ENCODE measurements at regions not wholly inside any gene's neighbourhood (a gene's known extent, or its start where the extent isn't known, plus 50 kb on each side); places are given as distances from the start of the nearest gene placed in this dataset.

DNA sequence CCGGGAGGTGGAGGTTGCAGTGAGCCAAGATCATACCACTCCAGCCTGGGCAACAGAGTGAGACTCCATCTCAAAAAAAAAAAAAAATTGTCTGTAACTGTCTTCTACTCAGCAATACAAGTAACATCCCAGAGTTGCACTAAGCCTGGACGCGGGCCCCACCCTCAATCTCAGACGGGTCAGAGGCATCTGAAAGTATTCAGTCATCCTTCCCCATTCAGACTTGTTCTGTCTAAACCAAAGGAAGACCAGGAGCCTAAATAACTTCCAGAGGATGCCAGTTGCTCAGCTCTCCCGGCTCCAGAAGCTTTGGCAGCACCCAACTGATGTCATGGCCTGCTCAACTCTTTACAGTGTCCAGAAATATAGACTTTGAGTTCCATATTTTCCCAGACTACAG is 218.6 kb downstream of the AUH start:
- TF ChIP-seq, protein P1, sequence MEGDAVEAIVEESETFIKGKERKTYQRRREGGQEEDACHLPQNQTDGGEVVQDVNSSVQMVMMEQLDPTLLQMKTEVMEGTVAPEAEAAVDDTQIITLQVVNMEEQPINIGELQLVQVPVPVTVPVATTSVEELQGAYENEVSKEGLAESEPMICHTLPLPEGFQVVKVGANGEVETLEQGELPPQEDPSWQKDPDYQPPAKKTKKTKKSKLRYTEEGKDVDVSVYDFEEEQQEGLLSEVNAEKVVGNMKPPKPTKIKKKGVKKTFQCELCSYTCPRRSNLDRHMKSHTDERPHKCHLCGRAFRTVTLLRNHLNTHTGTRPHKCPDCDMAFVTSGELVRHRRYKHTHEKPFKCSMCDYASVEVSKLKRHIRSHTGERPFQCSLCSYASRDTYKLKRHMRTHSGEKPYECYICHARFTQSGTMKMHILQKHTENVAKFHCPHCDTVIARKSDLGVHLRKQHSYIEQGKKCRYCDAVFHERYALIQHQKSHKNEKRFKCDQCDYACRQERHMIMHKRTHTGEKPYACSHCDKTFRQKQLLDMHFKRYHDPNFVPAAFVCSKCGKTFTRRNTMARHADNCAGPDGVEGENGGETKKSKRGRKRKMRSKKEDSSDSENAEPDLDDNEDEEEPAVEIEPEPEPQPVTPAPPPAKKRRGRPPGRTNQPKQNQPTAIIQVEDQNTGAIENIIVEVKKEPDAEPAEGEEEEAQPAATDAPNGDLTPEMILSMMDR (IDR thresholded peaks at IDR 0.05) = no peak
- TF ChIP-seq ZFX (IDR thresholded peaks at IDR 0.05; ENCODE audit: borderline replicate concordance) = no peak

Data from 22Rv1 (cell line).